GM18873 (cell line): ENCODE measurements at regions not wholly inside any gene's neighbourhood (a gene's known extent, or its start where the extent isn't known, plus 50 kb on each side); places are given as distances from the start of the nearest gene placed in this dataset.
"Not testable (repeated sequence)": the region's sequence is repeated elsewhere in the genome, so short reads cannot be mapped to it uniquely, and the experiment has no call there.

Experiments used
- ATAC-seq: cut with Tn5 transposase; IDR thresholded peaks from one replicate; pipeline ENCODE4 v1.9.1; 2021; ENCODE audit warnings: mild to moderate bottlenecking, moderate library complexity, moderate number of reproducible peaks; ENCODE audit not compliant: unreplicated experiment, low FRiP score

- no peak for ATAC-seq
These were observed 73.0 kb upstream of the VGLL4 start for GRCh38 chr3:11716573-11717290.

GRCh38 chr3:11713171-11713570 lies 69.5 kb upstream of the VGLL4 start:
- no peak for ATAC-seq

- ATAC-seq = no peak
These were observed 68.9 kb upstream of the VGLL4 start for GRCh38 chr3:11712646-11713045.

GRCh38 chr3:11711876-11712275 lies 68.2 kb upstream of the VGLL4 start:
- no peak for ATAC-seq

GRCh38 chr3:11709782-11710181 lies 66.1 kb upstream of the VGLL4 start:
- ATAC-seq = no peak

GRCh38 chr3:11707084-11707483 lies 63.4 kb upstream of the VGLL4 start:
- not testable (repeated sequence) for ATAC-seq

GRCh38 chr3:11706604-11707003 lies 62.9 kb upstream of the VGLL4 start:
- ATAC-seq = no peak

GRCh38 chr3:11705049-11705448 lies 61.3 kb upstream of the VGLL4 start:
- ATAC-seq = no peak

- no peak for ATAC-seq
These were observed 59.4 kb upstream of the VGLL4 start for GRCh38 chr3:11703146-11703545.

GRCh38 chr3:11699083-11699427 lies 55.3 kb upstream of the VGLL4 start:
- ATAC-seq = no peak

GRCh38 chr3:11698326-11699082 lies 54.8 kb upstream of the VGLL4 start:
- ATAC-seq = no peak

GRCh38 chr3:11697701-11698100 lies 54.0 kb upstream of the VGLL4 start:
- no peak for ATAC-seq

GRCh38 chr3:11696054-11696453 lies 52.3 kb upstream of the VGLL4 start:
- no peak for ATAC-seq
